ENCODE measurements at regions not wholly inside any gene's neighbourhood (a gene's known extent, or its start where the extent isn't known, plus 50 kb on each side); places are given as distances from the start of the nearest gene placed in this dataset.

- Histone ChIP-seq H3K9ac (ENCODE audit: low read length) (no peak overlapping the region), H3K9me3 (ENCODE audit: low read length) (no peaks in the 10 kb centered on the region), H3F3A (ENCODE audit: insufficient read depth, low read length, poor library complexity, severe bottlenecking) (no peaks in the 10 kb centered on the region), H3K9me2 (ENCODE audit: insufficient read depth, low read length) (no peaks in the 10 kb centered on the region), H3K79me2 (replicated peaks; ENCODE audit: insufficient read depth, low read length) (no peaks in the 10 kb centered on the region), H3K4me3 (ENCODE audit: low read length) (no peak overlapping the region), H3K4me2 (ENCODE audit: low read length) (no peak overlapping the region), H4K20me1 (ENCODE audit: insufficient read depth) (no peaks in the 10 kb centered on the region), H2AFZ (ENCODE audit: low read depth, low read length) (no peak overlapping the region), H3K27ac (ENCODE audit: low read length) (no peak overlapping the region), H3K27me3 (ENCODE audit: insufficient read depth, low read depth, low read length) (no peaks in the 10 kb centered on the region), H3K36me3 (ENCODE audit: insufficient read depth, low read length) (no peaks in the 10 kb centered on the region)
- TF ChIP-seq TAF1 (IDR thresholded peaks at IDR 0.05; ENCODE audit: low read depth) = no peak
- no peak for TF ChIP-seq REST (IDR thresholded peaks at IDR 0.05; ENCODE audit: borderline replicate concordance)
- no peak for TF ChIP-seq RAD21 (conservative IDR thresholded peaks at IDR 0.05)
- no peak for TF ChIP-seq MXI1 (conservative IDR thresholded peaks at IDR 0.05; ENCODE audit: poor library complexity, severe bottlenecking)
- no peak for TF ChIP-seq EZH2 (IDR thresholded peaks at IDR 0.05; ENCODE audit: borderline replicate concordance, insufficient read depth, low read length, poor library complexity, severe bottlenecking)
- no peak for TF ChIP-seq CTCF (IDR thresholded peaks at IDR 0.05; ENCODE audit: poor library complexity, severe bottlenecking)
- no peak for TF ChIP-seq EP300 (conservative IDR thresholded peaks at IDR 0.05; ENCODE audit: poor library complexity, severe bottlenecking)
- TF ChIP-seq POLR2AphosphoS5 (IDR thresholded peaks at IDR 0.05) = no peak
- TF ChIP-seq SMC3 (conservative IDR thresholded peaks at IDR 0.05; ENCODE audit: poor library complexity) = no peak
These were observed 74.7 kb upstream of the COL5A1 start for GRCh38 chr9:134566936-134567335.

GRCh38 chr9:134568116-134568515 is 73.5 kb upstream of the COL5A1 start:
- no peak overlapping the region for H2AFZ ChIP-seq (ENCODE audit: low read depth, low read length)

More at GRCh38 chr9:134568116-134568515, 73.5 kb upstream of the COL5A1 start:
- TF ChIP-seq CTCF (IDR thresholded peaks at IDR 0.05; ENCODE audit: poor library complexity, severe bottlenecking) (no peak), RAD21 (conservative IDR thresholded peaks at IDR 0.05) (no peak), POLR2AphosphoS5 (IDR thresholded peaks at IDR 0.05) (no peak), TAF1 (IDR thresholded peaks at IDR 0.05; ENCODE audit: low read depth) (no peak), EZH2 (IDR thresholded peaks at IDR 0.05; ENCODE audit: borderline replicate concordance, insufficient read depth, low read length, poor library complexity, severe bottlenecking) (no peak), EP300 (conservative IDR thresholded peaks at IDR 0.05; ENCODE audit: poor library complexity, severe bottlenecking) (no peak), REST (IDR thresholded peaks at IDR 0.05; ENCODE audit: borderline replicate concordance) (no peak), SMC3 (conservative IDR thresholded peaks at IDR 0.05; ENCODE audit: poor library complexity) (no peak), MXI1 (conservative IDR thresholded peaks at IDR 0.05; ENCODE audit: poor library complexity, severe bottlenecking) (no peak)
- H3K9ac ChIP-seq (ENCODE audit: low read length) = no peak overlapping the region
- no peaks in the 10 kb centered on the region for H3K36me3 ChIP-seq (ENCODE audit: insufficient read depth, low read length)
- no peaks in the 10 kb centered on the region for H3K79me2 ChIP-seq (replicated peaks; ENCODE audit: insufficient read depth, low read length)
- H3K9me2 ChIP-seq (ENCODE audit: insufficient read depth, low read length) = no peaks in the 10 kb centered on the region
- no peaks in the 10 kb centered on the region for H3F3A ChIP-seq (ENCODE audit: insufficient read depth, low read length, poor library complexity, severe bottlenecking)
- H3K27me3 ChIP-seq (ENCODE audit: insufficient read depth, low read depth, low read length) = no peaks in the 10 kb centered on the region
- H3K4me3 ChIP-seq (ENCODE audit: low read length) = no peak overlapping the region
- H3K9me3 ChIP-seq (ENCODE audit: low read length) = no peaks in the 10 kb centered on the region
- H3K27ac ChIP-seq (ENCODE audit: low read length) = no peak overlapping the region
- no peak overlapping the region for H3K4me2 ChIP-seq (ENCODE audit: low read length)
- H4K20me1 ChIP-seq (ENCODE audit: insufficient read depth) = no peaks in the 10 kb centered on the region
